A549 (cell line): ENCODE measurements at regions not wholly inside any gene's neighbourhood (a gene's known extent, or its start where the extent isn't known, plus 50 kb on each side); places are given as distances from the start of the nearest gene placed in this dataset.

Experiments used
- ATAC-seq, 2 experiments: fragments of 200-7000 bp in 1 of 2; fragments of >200 bp in 1 of 2; cut with Nextera tagmentation in 1 of 2; cut with Tn5 transposase in 1 of 2; 3 replicates each; pipeline versions ENCODE4 v1.8.0 to v1.9.1; 2018 to 2020; ENCODE audit warnings: mild to moderate bottlenecking in 1 of 2, moderate library complexity in 1 of 2
- CTCF ChIA-PET: fragments of 300-600 bp; sonication (Branson Sonifier 250); formaldehyde crosslinking; extraction: SDS; loops from one replicate; lab custom pipeline; 2021; ENCODE audit warnings: antibody characterized with exemption, inconsistent platforms; lab: Yijun Ruan, JAX
- POLR2A ChIA-PET: fragments of 350-600 bp; formaldehyde crosslinking; extraction: SDS; loops from one replicate; lab custom pipeline; 2021; ENCODE audit warnings: antibody characterized with exemption, inconsistent platforms; lab: Yijun Ruan, JAX
- DNase-seq, 2 experiments: peaks; one replicate each; pipeline versions ENCODE4 v3.0.0 to v3.0.0-alpha.2; 2011 to 2016; ENCODE audit warnings: low read depth in 1 of 2, low spot score in 1 of 2
- FAIRE-seq: peaks from 2 replicates; lab custom pipeline; 2011; peaks lifted over from hg19 to GRCh38; lab: Jason Lieb, UNC
- H3K27ac ChIP-seq, 2 experiments: fragments of >200 bp; sonication (Bioruptor Twin); formaldehyde crosslinking; 3 replicates each; pipeline ENCODE4 v1.5.1; 2016 to 2017
- H3K4me1 ChIP-seq: fragments of >200 bp; sonication (Bioruptor Twin); formaldehyde crosslinking; 3 replicates; pipeline ENCODE4 v1.6.1; 2016
- H3K4me2 ChIP-seq: fragments of >200 bp; sonication (Bioruptor Twin); formaldehyde crosslinking; 3 replicates; pipeline ENCODE4 v1.6.1; 2016
- H3K4me3 ChIP-seq: fragments of >200 bp; sonication (Bioruptor Twin); formaldehyde crosslinking; 3 replicates; pipeline ENCODE4 v1.5.1; 2016
- H3K9me3 ChIP-seq: fragments of >200 bp; sonication (Bioruptor Twin); formaldehyde crosslinking; 3 replicates; pipeline ENCODE4 v1.6.1; 2016
- BCL3 ChIP-seq: fragments of >200 bp; sonication (Bioruptor Twin); formaldehyde crosslinking; IDR thresholded peaks from 3 replicates; pipeline ENCODE4 v1.6.1; 2016
- BHLHE40 ChIP-seq: IDR thresholded peaks from 2 replicates; pipeline ENCODE4 v1.6.1; 2012; ENCODE audit warnings: low read depth, low read length, inconsistent platforms
- CEBPB ChIP-seq, 2 experiments: fragments of >200 bp in 1 of 2; sonication (Bioruptor Twin) in 1 of 2; formaldehyde crosslinking in 1 of 2; IDR thresholded peaks; 2 replicates each; pipeline ENCODE4 v1.6.1; 2012 to 2016
- CTCF ChIP-seq: fragments of >200 bp; sonication (Bioruptor Twin); formaldehyde crosslinking; IDR thresholded peaks from 3 replicates; pipeline ENCODE4 v1.5.1; 2016
- E2F6 ChIP-seq: IDR thresholded peaks from 2 replicates; pipeline ENCODE4 v1.6.1; 2012; ENCODE audit warnings: low read depth, borderline replicate concordance
- EHMT2 ChIP-seq: fragments of 200-600 bp; sonication (generic); IDR thresholded peaks from 2 replicates; pipeline ENCODE4 v1.6.1; 2016; ENCODE audit warnings: antibody characterized with exemption, low read depth, mild to moderate bottlenecking, moderate library complexity
- EP300 ChIP-seq, 2 experiments: fragments of >200 bp; sonication (Bioruptor Twin); formaldehyde crosslinking; IDR thresholded peaks; 2 replicates in 1 of 2; 3 replicates in 1 of 2; pipeline ENCODE4 v1.6.1; 2016 to 2017
- ESRRA ChIP-seq: fragments of 150-350 bp; IDR thresholded peaks from 2 replicates; pipeline ENCODE4 v1.6.1; 2014; ENCODE audit warnings: mild to moderate bottlenecking, low read length, borderline replicate concordance
- HDAC2 ChIP-seq: fragments of 200-600 bp; sonication (generic); IDR thresholded peaks from 2 replicates; pipeline ENCODE4 v1.6.1; 2016
- HES2 ChIP-seq: fragments of >200 bp; sonication (Bioruptor Twin); formaldehyde crosslinking; IDR thresholded peaks from 2 replicates; pipeline ENCODE4 v1.6.1; 2016
- HEYL ChIP-seq: fragments of 250-450 bp; sonication (Bioruptor Pico); IDR thresholded peaks from 2 replicates; pipeline ENCODE4 v1.8.0; 2021; ENCODE audit warnings: mild to moderate bottlenecking, moderate library complexity
- HOXB5 ChIP-seq: fragments of 250-450 bp; sonication (Bioruptor Pico); IDR thresholded peaks from 2 replicates; pipeline ENCODE4 v1.5.0; 2020; ENCODE audit warnings: mild to moderate bottlenecking, moderate library complexity
- JUN ChIP-seq, 2 experiments: fragments of >200 bp; sonication (Bioruptor Twin); formaldehyde crosslinking; IDR thresholded peaks; 2 replicates in 1 of 2; 3 replicates in 1 of 2; pipeline ENCODE4 v1.6.1; 2016 to 2017
- JUNB ChIP-seq: fragments of >200 bp; sonication (Bioruptor Twin); formaldehyde crosslinking; IDR thresholded peaks from 2 replicates; pipeline ENCODE4 v1.6.1; 2016
- KDM1A ChIP-seq: fragments of 200-600 bp; sonication (generic); IDR thresholded peaks from 2 replicates; pipeline ENCODE4 v1.6.1; 2016; ENCODE audit warnings: low read depth, mild to moderate bottlenecking
- MAX ChIP-seq: IDR thresholded peaks from 2 replicates; pipeline ENCODE4 v1.6.1; 2012
- MAZ ChIP-seq: fragments of 150-350 bp; IDR thresholded peaks from 2 replicates; pipeline ENCODE4 v1.6.1; 2014; ENCODE audit warnings: antibody characterized with exemption, low read depth, low read length, borderline replicate concordance
- NPAS2 ChIP-seq: fragments of 250-450 bp; sonication (Bioruptor Pico); IDR thresholded peaks from 2 replicates; pipeline ENCODE4 v1.8.0; 2022; ENCODE audit warnings: mild to moderate bottlenecking, moderate library complexity, borderline replicate concordance
- PBX3 ChIP-seq: IDR thresholded peaks from 2 replicates; pipeline ENCODE4 v1.6.1; 2012
- PHF8 ChIP-seq: fragments of 200-600 bp; sonication (generic); IDR thresholded peaks from 2 replicates; pipeline ENCODE4 v1.6.1; 2016; ENCODE audit warnings: low read depth, mild to moderate bottlenecking, antibody characterized with exemption, moderate library complexity, borderline replicate concordance
- POLR2A ChIP-seq: IDR thresholded peaks from 2 replicates; pipeline ENCODE4 v1.6.1; 2012; ENCODE audit warnings: mild to moderate bottlenecking, low read length
- RAD21 ChIP-seq, 2 experiments: fragments of >200 bp in 1 of 2; sonication (Bioruptor Twin) in 1 of 2; formaldehyde crosslinking in 1 of 2; IDR thresholded peaks in 1 of 2; conservative IDR thresholded peaks in 1 of 2; 2 replicates in 1 of 2; 3 replicates in 1 of 2; pipeline ENCODE4 v1.6.1; 2012 to 2018; ENCODE audit warnings: inconsistent platforms in 1 of 2
- RARB ChIP-seq: fragments of 250-450 bp; sonication (Bioruptor Pico); IDR thresholded peaks from 2 replicates; pipeline ENCODE4 v1.8.0; 2021; ENCODE audit warnings: mild to moderate bottlenecking, moderate library complexity
- SREBF2 ChIP-seq: fragments of 450-650 bp; IDR thresholded peaks from 2 replicates; pipeline ENCODE4 v1.6.1; 2014; ENCODE audit warnings: mild to moderate bottlenecking, moderate library complexity
- USF2 ChIP-seq: fragments of 450-650 bp; IDR thresholded peaks from 2 replicates; pipeline ENCODE4 v1.6.1; 2014; ENCODE audit warnings: antibody characterized with exemption
- ZFP36 ChIP-seq: fragments of 450-650 bp; IDR thresholded peaks from 2 replicates; pipeline ENCODE4 v1.6.1; 2014; ENCODE audit warnings: borderline replicate concordance; ENCODE audit not compliant: partially characterized antibody
- ZNF302 ChIP-seq: fragments of 250-450 bp; sonication (Bioruptor Pico); IDR thresholded peaks from 2 replicates; pipeline ENCODE4 v1.9.0; 2021; ENCODE audit warnings: inconsistent platforms, mild to moderate bottlenecking, moderate library complexity
- ZSCAN20 ChIP-seq: fragments of 250-450 bp; sonication (Bioruptor Pico); IDR thresholded peaks from 2 replicates; pipeline ENCODE4 v1.8.0; 2022; ENCODE audit warnings: mild to moderate bottlenecking, moderate library complexity
- WGBS: methylation state at CpG from one replicate; pipeline ENCODE4 v1.1.6; 2017; ENCODE audit errors: missing lambda C conversion rate; 5-methylcytosine and 5-hydroxymethylcytosine counted together

- Histone ChIP-seq H3K9me3 (no peaks in the 10 kb centered on the region), H3K4me1 (no peaks in the 10 kb centered on the region), H3K4me3 (no peak overlapping the region), H3K27ac (no peak overlapping the region), H3K4me2 (no peak overlapping the region)
- DNase-seq (no peak), ATAC-seq (no peak), FAIRE-seq (no peak)
- ChIA-PET CTCF (interaction anchor here (0.8 kb wide), 1 partner anchor 8 kb away, joined by 3 read pairs; no protein-coding TSS in a partner anchor), POLR2A (no interaction called here)
- TF ChIP-seq PHF8 (no peak), MAZ (no peak), POLR2A (no peak), JUN (IDR thresholded peaks at IDR 0.05) (no peak), USF2 (no peak), EHMT2 (no peak)
- 49% methylated on average over 4 of the region's 4 CpGs for WGBS
Observed at GRCh38 chr18:66769375-66769774, 165.5 kb upstream of the CDH19 start.

GRCh38 chr18:66764230-66764629 is 160.3 kb upstream of the CDH19 start:
- no peak for TF ChIP-seq KDM1A
- TF ChIP-seq ZSCAN20 (CRISPR knock-in tag): no peak
- no peak for TF ChIP-seq RAD21 (conservative IDR thresholded peaks at IDR 0.05 in 1 of 2, IDR thresholded peaks at IDR 0.05 in 1 of 2)
- TF ChIP-seq HOXB5 (CRISPR knock-in tag): no peak
- TF ChIP-seq HEYL (CRISPR knock-in tag): no peak
- no peak for TF ChIP-seq JUNB
- no peak for TF ChIP-seq POLR2A
- no peak for TF ChIP-seq CTCF
- no peak for TF ChIP-seq EP300 (IDR thresholded peaks at IDR 0.05)
- no peak for TF ChIP-seq MAX
- TF ChIP-seq NPAS2: no peak
- no peak overlapping the region for H3K4me3 ChIP-seq
- FAIRE-seq (no peak), ATAC-seq (no peak), DNase-seq (no peak)
- H3K4me1 ChIP-seq: no peaks in the 10 kb centered on the region
- H3K27ac ChIP-seq: no peak overlapping the region
- no peaks in the 10 kb centered on the region for H3K9me3 ChIP-seq
- no peak overlapping the region for H3K4me2 ChIP-seq
- 55% methylated on average over 4 of the region's 4 CpGs for WGBS
- CTCF ChIA-PET: no interaction called here
- POLR2A ChIA-PET: no interaction called here

- ChIA-PET CTCF (interaction anchor here (0.9 kb wide), 1 partner anchor 9 kb away, joined by 3 read pairs; no protein-coding TSS in a partner anchor), POLR2A (no interaction called here)
- WGBS: 31% methylated on average over 4 of the region's 4 CpGs
- Histone ChIP-seq H3K4me1 (no peaks in the 10 kb centered on the region), H3K9me3 (no peaks in the 10 kb centered on the region), H3K4me2 (no peak overlapping the region), H3K4me3 (no peak overlapping the region), H3K27ac (no peak overlapping the region)
- no peak for DNase-seq
- FAIRE-seq: no peak
- no peak for ATAC-seq
- TF ChIP-seq E2F6 (no peak), BCL3 (no peak), EHMT2 (no peak), HES2 (no peak), ZNF302 (no peak), SREBF2 (no peak), PBX3 (no peak), ESRRA (no peak), ZFP36 (no peak), RARB (CRISPR knock-in tag) (no peak), MAZ (no peak), BHLHE40 (no peak), KDM1A (no peak), USF2 (no peak), HDAC2 (no peak), HOXB5 (CRISPR knock-in tag) (no peak), CEBPB (IDR thresholded peaks at IDR 0.05) (no peak), RAD21 (conservative IDR thresholded peaks at IDR 0.05 in 1 of 2, IDR thresholded peaks at IDR 0.05 in 1 of 2) (no peak)
Observed at GRCh38 chr18:66761166-66761565, 157.3 kb upstream of the CDH19 start.
